HUES6 (cell line): ENCODE measurements at regions not wholly inside any gene's neighbourhood (a gene's known extent, or its start where the extent isn't known, plus 50 kb on each side); places are given as distances from the start of the nearest gene placed in this dataset.

ENCODE experiments used
- H3K27ac ChIP-seq: 2 replicates; pipeline ENCODE4 v1.7.0; 2013; ENCODE audit warnings: low read depth, mild to moderate bottlenecking, low read length, inconsistent platforms
- H3K27me3 ChIP-seq: 2 replicates; pipeline ENCODE4 v1.6.1; 2013; ENCODE audit warnings: low read length; ENCODE audit not compliant: control insufficient read depth, insufficient read depth
- H3K36me3 ChIP-seq: 2 replicates; pipeline ENCODE4 v1.6.1; 2013; ENCODE audit warnings: low read length; ENCODE audit not compliant: control insufficient read depth, insufficient read depth
- H3K4me1 ChIP-seq: 2 replicates; pipeline ENCODE4 v1.6.1; 2013; ENCODE audit warnings: low read length; ENCODE audit not compliant: control insufficient read depth, insufficient read depth
- H3K4me3 ChIP-seq: 2 replicates; pipeline ENCODE4 v1.5.1; 2013; ENCODE audit warnings: low read depth, low read length
- H3K9ac ChIP-seq: one replicate; pipeline ENCODE4 v1.6.1; 2013; ENCODE audit warnings: mild to moderate bottlenecking, low read length
- H3K9me3 ChIP-seq: 2 replicates; pipeline ENCODE4 v1.6.1; 2013; ENCODE audit warnings: low read depth, low read length; ENCODE audit not compliant: control insufficient read depth, insufficient read depth

GRCh38 chr7:70913924-70914323 lies 218.0 kb upstream of the GALNT17 start:
- Histone ChIP-seq H3K27me3 (no peaks in the 10 kb centered on the region), H3K9ac (no peak overlapping the region), H3K27ac (no peak overlapping the region), H3K36me3 (no peaks in the 10 kb centered on the region), H3K9me3 (no peaks in the 10 kb centered on the region), H3K4me3 (no peak overlapping the region), H3K4me1 (no peaks in the 10 kb centered on the region; the same call in 1 of the 2 replicates)

- Histone ChIP-seq H3K27ac (no peak overlapping the region), H3K9me3 (no peaks in the 10 kb centered on the region), H3K9ac (no peak overlapping the region), H3K36me3 (no peaks in the 10 kb centered on the region), H3K4me1 (peaks cover 6% of the 10 kb centered on the region; the same call in 1 of the 2 replicates), H3K4me3 (no peak overlapping the region), H3K27me3 (no peaks in the 10 kb centered on the region)
Observed at GRCh38 chr7:70915067-70915466, 216.9 kb upstream of the GALNT17 start.

GRCh38 chr7:70919481-70920073 lies 212.4 kb upstream of the GALNT17 start:
- H3K27me3 ChIP-seq: no peaks in the 10 kb centered on the region
- no peak overlapping the region for H3K27ac ChIP-seq
- peak overlapping the region; percentile 59 for H3K9ac ChIP-seq
- peaks cover 13% of the 10 kb centered on the region for H3K4me1 ChIP-seq
- no peaks in the 10 kb centered on the region for H3K9me3 ChIP-seq
- H3K4me3 ChIP-seq: no peak overlapping the region
- H3K36me3 ChIP-seq: no peaks in the 10 kb centered on the region

DNA sequence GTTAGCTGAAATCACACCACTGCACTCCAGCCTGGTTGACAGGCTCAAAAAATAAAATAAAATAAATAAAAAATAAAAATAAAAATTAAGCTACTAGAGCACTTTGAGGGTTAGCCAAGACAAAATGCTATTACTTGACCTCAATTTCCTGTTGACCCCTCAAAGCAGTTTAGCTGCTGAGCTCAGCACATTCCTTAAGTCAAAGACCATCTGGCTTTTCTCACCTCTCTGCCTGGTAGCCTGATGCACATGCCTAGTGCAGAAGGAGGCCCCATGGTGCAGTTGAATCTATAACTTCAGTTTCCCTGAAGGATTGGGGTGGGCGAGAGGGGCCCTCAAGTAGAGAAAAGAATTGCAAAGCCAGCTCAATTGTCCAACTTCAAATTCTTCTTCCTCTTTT lies 211.1 kb upstream of the GALNT17 start:
- Histone ChIP-seq H3K9ac (no peak overlapping the region), H3K27ac (no peak overlapping the region), H3K27me3 (no peaks in the 10 kb centered on the region), H3K36me3 (no peaks in the 10 kb centered on the region), H3K4me1 (peaks cover 13% of the 10 kb centered on the region), H3K9me3 (no peaks in the 10 kb centered on the region), H3K4me3 (no peak overlapping the region)

DNA sequence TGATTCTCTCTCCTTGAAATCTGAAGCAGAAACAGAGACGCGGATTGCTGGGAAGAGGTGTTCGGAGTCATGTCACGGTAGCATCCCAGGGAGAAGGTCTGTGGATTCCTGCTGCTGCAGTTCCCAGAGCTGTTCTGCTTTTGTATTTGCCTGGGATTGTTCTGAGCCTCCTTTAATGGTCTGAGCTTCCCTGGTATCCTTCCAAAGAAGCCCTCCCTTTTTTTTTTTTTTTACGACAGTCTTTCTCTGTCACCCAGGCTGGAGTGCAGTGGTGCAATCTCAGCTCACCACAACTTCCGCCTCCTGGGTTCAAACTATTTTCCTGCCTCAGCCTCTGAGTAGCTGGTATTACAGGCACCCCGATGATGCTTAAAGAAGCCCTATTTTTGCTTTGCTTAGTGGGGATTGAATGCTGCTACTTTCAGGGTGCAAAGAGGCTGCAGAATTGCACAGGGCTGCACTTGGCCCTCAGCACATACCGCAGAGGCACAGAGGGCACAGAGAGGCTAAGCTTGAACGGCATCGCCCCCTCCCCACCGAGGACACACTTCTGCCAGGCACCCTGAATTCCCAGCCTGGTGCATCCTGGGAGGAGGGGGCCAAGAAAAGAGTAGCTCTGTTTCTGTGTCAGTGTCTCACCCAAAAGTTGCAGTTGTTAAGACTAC lies 208.6 kb upstream of the GALNT17 start:
- Histone ChIP-seq H3K4me3 (no peak overlapping the region), H3K9me3 (no peaks in the 10 kb centered on the region), H3K27me3 (no peaks in the 10 kb centered on the region), H3K4me1 (peaks cover 13% of the 10 kb centered on the region), H3K9ac (no peak overlapping the region), H3K36me3 (no peaks in the 10 kb centered on the region), H3K27ac (no peak overlapping the region)

DNA sequence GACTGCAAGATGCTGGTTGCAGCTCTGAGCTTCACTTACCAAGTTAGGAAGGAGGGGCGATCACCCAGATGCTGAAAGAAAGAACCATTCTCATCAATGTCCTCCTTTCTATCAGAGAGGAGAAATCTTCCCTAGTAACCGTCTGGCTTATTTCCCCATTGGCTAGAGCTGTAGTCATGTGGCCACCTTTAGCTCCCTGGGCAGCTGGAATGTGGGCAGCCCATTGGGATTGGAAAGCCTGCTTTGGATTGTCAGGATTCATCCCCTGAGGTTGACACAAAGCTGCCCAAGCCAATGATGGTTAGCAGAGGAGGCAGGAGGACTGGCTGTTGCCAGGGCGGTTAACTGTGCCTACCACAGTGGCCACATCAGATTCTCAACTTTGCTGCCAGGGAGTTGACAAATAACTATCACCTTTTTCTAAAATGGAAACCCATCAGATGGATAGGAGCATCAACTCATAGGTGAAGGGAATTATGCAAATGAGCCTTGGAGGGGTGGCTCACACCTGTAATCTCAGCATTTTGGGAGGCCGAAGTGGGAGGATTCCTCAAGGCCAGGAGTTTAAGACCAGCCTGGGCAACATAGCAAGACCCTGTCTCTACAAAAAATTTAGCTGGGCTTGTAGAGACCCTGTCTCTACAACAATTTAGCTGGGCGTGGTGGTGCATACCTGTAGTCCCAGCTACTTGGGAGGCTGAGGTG lies 206.4 kb upstream of the GALNT17 start:
- Histone ChIP-seq H3K9me3 (no peaks in the 10 kb centered on the region), H3K4me3 (no peak overlapping the region), H3K9ac (no peak overlapping the region), H3K27ac (no peak overlapping the region), H3K4me1 (peaks cover 7% of the 10 kb centered on the region), H3K36me3 (no peaks in the 10 kb centered on the region), H3K27me3 (no peaks in the 10 kb centered on the region)

DNA sequence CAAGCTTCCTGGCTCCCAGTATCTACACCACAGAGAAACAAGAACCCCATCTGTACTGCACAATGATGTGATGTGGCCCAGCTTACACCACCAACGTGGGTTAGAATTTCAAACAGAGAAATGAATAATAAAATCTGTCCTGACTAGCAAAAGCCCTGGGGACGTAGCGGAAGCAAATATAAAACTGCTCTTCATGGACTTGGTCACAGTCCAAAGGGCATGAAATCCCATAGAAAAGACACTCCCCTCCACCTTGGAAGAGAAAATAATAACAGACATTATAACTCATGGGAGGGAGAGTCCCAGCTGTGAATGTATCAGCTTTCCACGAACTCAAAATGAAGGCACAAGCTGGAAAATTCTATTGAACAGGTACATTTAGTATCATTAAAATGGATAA lies 205.3 kb upstream of the GALNT17 start:
- H3K4me3 ChIP-seq: no peak overlapping the region
- no peak overlapping the region for H3K27ac ChIP-seq
- peaks cover 7% of the 10 kb centered on the region for H3K4me1 ChIP-seq
- H3K27me3 ChIP-seq: no peaks in the 10 kb centered on the region
- H3K36me3 ChIP-seq: no peaks in the 10 kb centered on the region
- H3K9me3 ChIP-seq: no peaks in the 10 kb centered on the region
- H3K9ac ChIP-seq: no peak overlapping the region

GRCh38 chr7:70935311-70935710 lies 196.6 kb upstream of the GALNT17 start:
- Histone ChIP-seq H3K27me3 (no peaks in the 10 kb centered on the region), H3K36me3 (no peaks in the 10 kb centered on the region), H3K27ac (no peak overlapping the region), H3K9me3 (no peaks in the 10 kb centered on the region), H3K4me3 (no peak overlapping the region), H3K9ac (no peak overlapping the region), H3K4me1 (peaks cover 7% of the 10 kb centered on the region; the same call in 1 of the 2 replicates)

- Histone ChIP-seq H3K9ac (no peak overlapping the region), H3K27me3 (no peaks in the 10 kb centered on the region)
Observed at GRCh38 chr7:70935854-70936253, 196.1 kb upstream of the GALNT17 start.

DNA sequence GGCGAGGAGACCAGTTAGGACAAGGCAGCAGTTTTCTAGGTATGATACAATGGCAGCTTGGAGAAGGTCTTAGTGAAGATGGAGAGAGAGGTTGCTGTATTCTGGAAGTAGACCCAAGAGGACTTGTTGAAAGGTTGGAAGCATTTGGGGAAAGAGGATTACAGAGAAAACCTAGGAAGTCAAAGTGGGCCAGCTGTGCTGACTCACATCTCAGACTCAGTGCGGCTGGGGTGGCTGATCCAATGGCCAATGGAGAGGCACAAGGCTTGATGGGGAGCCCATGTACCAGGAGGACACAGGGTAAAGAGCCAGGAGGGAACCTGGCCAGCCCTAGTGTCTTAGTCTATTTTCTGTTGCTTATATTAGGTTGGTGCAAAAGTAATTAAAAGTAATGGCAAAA lies 194.5 kb upstream of the GALNT17 start:
- peaks cover 7% of the 10 kb centered on the region; the same call in 1 of the 2 replicates for H3K4me1 ChIP-seq
- no peaks in the 10 kb centered on the region for H3K9me3 ChIP-seq
- no peaks in the 10 kb centered on the region for H3K36me3 ChIP-seq
- no peaks in the 10 kb centered on the region for H3K27me3 ChIP-seq
- H3K9ac ChIP-seq: no peak overlapping the region
- no peak overlapping the region for H3K4me3 ChIP-seq
- no peak overlapping the region for H3K27ac ChIP-seq

More at GRCh38 chr7:70935854-70936253, 196.1 kb upstream of the GALNT17 start:
- H3K4me1 ChIP-seq: peaks cover 7% of the 10 kb centered on the region; the same call in 1 of the 2 replicates
- H3K27ac ChIP-seq: no peak overlapping the region
- no peaks in the 10 kb centered on the region for H3K36me3 ChIP-seq
- no peak overlapping the region for H3K4me3 ChIP-seq
- no peaks in the 10 kb centered on the region for H3K9me3 ChIP-seq

- H3K27me3 ChIP-seq: no peaks in the 10 kb centered on the region
- H3K9me3 ChIP-seq: 0 out of 2 replicates have a peak, but pooled peaks cover 3% of the 10 kb centered on the region
- no peak overlapping the region for H3K4me3 ChIP-seq
- no peak overlapping the region for H3K9ac ChIP-seq
- no peaks in the 10 kb centered on the region for H3K36me3 ChIP-seq
- H3K4me1 ChIP-seq: no peaks in the 10 kb centered on the region; the same call in 1 of the 2 replicates
- H3K27ac ChIP-seq: no peak overlapping the region
Observed at GRCh38 chr7:70940597-70940996, 191.3 kb upstream of the GALNT17 start.
